ENCODE measurements at regions not wholly inside any gene's neighbourhood (a gene's known extent, or its start where the extent isn't known, plus 50 kb on each side); places are given as distances from the start of the nearest gene placed in this dataset. TPM values are rescaled to one million over a fixed set of nuclear protein-coding genes. Genes with fewer than 3 reads are reported as not detected.

- no peak overlapping the region for H3K27ac ChIP-seq (ENCODE audit: low read depth, low read length)
- H2AFZ ChIP-seq (ENCODE audit: low read length), result no peak overlapping the region
- no peak overlapping the region for H4K5ac ChIP-seq (ENCODE audit: insufficient read length, low read depth, low read length)
- H2BK20ac ChIP-seq (ENCODE audit: low read length), result no peak overlapping the region
- H2BK5ac ChIP-seq (ENCODE audit: low read depth, low read length), result no peak overlapping the region
- H2BK15ac ChIP-seq (ENCODE audit: low read length), result no peak overlapping the region
- no peak for TF ChIP-seq CREB1 (IDR thresholded peaks at IDR 0.05)
- no peak for TF ChIP-seq POLR2AphosphoS5 (IDR thresholded peaks at IDR 0.05; ENCODE audit: low read depth, low read length)
- no peak for TF ChIP-seq KDM4A (IDR thresholded peaks at IDR 0.05; ENCODE audit: low read depth, low read length, severe bottlenecking)
- TF ChIP-seq GTF2F1 (IDR thresholded peaks at IDR 0.05; ENCODE audit: borderline replicate concordance, low read depth, low read length), result no peak
- H3K23ac ChIP-seq (ENCODE audit: insufficient read length), result no peak overlapping the region
- no peaks in the 10 kb centered on the region for H4K20me1 ChIP-seq (replicated peaks in 1 of 2; ENCODE audit: control insufficient read depth in 1 of 2, insufficient read depth in 2 of 2, low read length in 2 of 2)
- CTCF ChIA-PET (ENCODE audit: partially characterized antibody), result no interaction called here
- H2BK120ac ChIP-seq (replicated peaks; ENCODE audit: low read depth, low read length), result no peak overlapping the region
- H3K36me3 ChIP-seq (ENCODE audit: control insufficient read depth in 2 of 4, insufficient read depth in 4 of 4, low read length in 3 of 4), result no peaks in the 10 kb centered on the region
- no peak overlapping the region for H3K4me2 ChIP-seq (ENCODE audit: insufficient read depth in 1 of 2, low read depth in 2 of 2, low read length in 2 of 2)
- DNase-seq (ENCODE audit: low read depth in 1 of 2, low spot score in 2 of 2) (no peak), FAIRE-seq (no peak)
- no peaks in the 10 kb centered on the region for H3K4me1 ChIP-seq (replicated peaks in 1 of 4; ENCODE audit: control insufficient read depth in 3 of 4, insufficient read depth in 4 of 4, low read length in 3 of 4)
- H3K4me3 ChIP-seq (ENCODE audit: extremely low read depth in 1 of 4, insufficient read depth in 2 of 4, low read depth in 3 of 4, low read length in 4 of 4), result no peak overlapping the region
- H2BK12ac ChIP-seq (ENCODE audit: low read depth, low read length), result no peak overlapping the region
- no peaks in the 10 kb centered on the region for H3K79me2 ChIP-seq (ENCODE audit: control insufficient read depth in 1 of 2, insufficient read depth in 2 of 2, low read length in 2 of 2)
- H3K9me3 ChIP-seq (ENCODE audit: insufficient read depth in 2 of 2, low read depth in 1 of 2, low read length in 1 of 2), result no peaks in the 10 kb centered on the region
- no peaks in the 10 kb centered on the region for H3K23me2 ChIP-seq (ENCODE audit: low read depth, low read length)
- no peak overlapping the region for H3K18ac ChIP-seq (ENCODE audit: extremely low read depth, low read length)
- no peaks in the 10 kb centered on the region for H3K27me3 ChIP-seq (replicated peaks in 1 of 4; ENCODE audit: control insufficient read depth in 3 of 4, extremely low read depth in 1 of 4, insufficient read depth in 3 of 4, low read length in 3 of 4)
- no peaks in the 10 kb centered on the region for H3K79me1 ChIP-seq (ENCODE audit: low read depth, low read length)
- H2AK5ac ChIP-seq (ENCODE audit: low read depth, low read length), result no peak overlapping the region
- no peak overlapping the region for H3K9ac ChIP-seq (replicated peaks in 1 of 4; ENCODE audit: extremely low read depth in 1 of 4, low read depth in 3 of 4, low read length in 3 of 4)
- POLR2A ChIA-PET (ENCODE audit: partially characterized antibody), result no interaction called here
- no peak overlapping the region for H3K4ac ChIP-seq (replicated peaks; ENCODE audit: insufficient read length, low read depth, low read length)
- H3K14ac ChIP-seq (ENCODE audit: insufficient read length), result no peak overlapping the region
- H4K8ac ChIP-seq (ENCODE audit: extremely low read depth, insufficient read depth, low read length), result no peak overlapping the region
- no peak overlapping the region for H4K91ac ChIP-seq (replicated peaks; ENCODE audit: insufficient read length, low read length)
- WGBS, 2 experiments (ENCODE audit: extremely low coverage in 1 of 2, insufficient coverage in 1 of 2, insufficient read length in 1 of 2, insufficient replicate concordance in 2 of 2, low coverage in 1 of 2, low lambda C conversion rate in 2 of 2, missing lambda C conversion rate in 1 of 2), result 85% methylated on average over 2 of the region's 2 CpGs; no CpG with 5 or more reads in 1 of the 2 experiments
- H3K56ac ChIP-seq (replicated peaks; ENCODE audit: insufficient read length, low read depth, low read length), result no peak overlapping the region
Observed at GRCh38 chr6:80402266-80402665, 295.8 kb downstream of the BCKDHB start.

Small RNA genes lying in the stretch of these regions (small RNA-seq; reads per million reads assigned to genes)
- not detected for gene AL596028.1 (ENCODE audit: insufficient read depth)
- gene RNA5SP210 (ENCODE audit: insufficient read depth), result not detected

Measured in H1 (cell line).